ENCODE measurements at regions not wholly inside any gene's neighbourhood (a gene's known extent, or its start where the extent isn't known, plus 50 kb on each side); places are given as distances from the start of the nearest gene placed in this dataset.

- TF ChIP-seq ZFX (IDR thresholded peaks at IDR 0.05) (no peak), CTCF (conservative IDR thresholded peaks at IDR 0.05) (no peak)
- no peak overlapping the region for H3K27ac ChIP-seq
Observed at GRCh38 chr20:43781215-43781614, 54.4 kb upstream of the GTSF1L start.

GRCh38 chr20:43778375-43778774, 51.6 kb upstream of the GTSF1L start:
- no peak for TF ChIP-seq CTCF (conservative IDR thresholded peaks at IDR 0.05)
- no peak for TF ChIP-seq ZFX (IDR thresholded peaks at IDR 0.05)
- no peak overlapping the region for H3K27ac ChIP-seq

- H3K27ac ChIP-seq = no peak overlapping the region
- TF ChIP-seq ZFX (IDR thresholded peaks at IDR 0.05) (no peak), CTCF (conservative IDR thresholded peaks at IDR 0.05) (no peak)
Observed at GRCh38 chr20:43776691-43777090, 49.9 kb upstream of the GTSF1L start.

Data from C4-2B (cell line).